DOHH2 (cell line): ENCODE measurements at regions not wholly inside any gene's neighbourhood (a gene's known extent, or its start where the extent isn't known, plus 50 kb on each side); places are given as distances from the start of the nearest gene placed in this dataset.
"Not testable (repeated sequence)": the region's sequence is repeated elsewhere in the genome, so short reads cannot be mapped to it uniquely, and the experiment has no call there.

ENCODE experiments used
- CTCF ChIP-seq: fragments of 200-600 bp; sonication (generic); IDR thresholded peaks from one replicate; pipeline ENCODE4 v1.5.1; 2014; ENCODE audit warnings: antibody characterized with exemption, mild to moderate bottlenecking, low read depth, low read length; ENCODE audit not compliant: poor library complexity, severe bottlenecking
- EZH2phosphoT487 ChIP-seq: fragments of 200-600 bp; sonication (generic); IDR thresholded peaks from 2 replicates; pipeline ENCODE4 v1.6.1; 2017; ENCODE audit warnings: borderline replicate concordance, mild to moderate bottlenecking, antibody characterized with exemption, low read length, moderate library complexity, mixed read lengths

GRCh38 chr6:86602093-86602492 is 335.2 kb upstream of the HTR1E start:
- TF ChIP-seq CTCF, EZH2phosphoT487: not testable (repeated sequence)
